Retinal pigment epithelial cell (primary cell): ENCODE measurements at regions not wholly inside any gene's neighbourhood (a gene's known extent, or its start where the extent isn't known, plus 50 kb on each side); places are given as distances from the start of the nearest gene placed in this dataset.

ENCODE experiments used
- DNase-seq: peaks from one replicate; pipeline ENCODE4 v3.0.0-alpha.2; 2010; ENCODE audit warnings: low read depth
- H3K4me3 ChIP-seq: 2 replicates; pipeline ENCODE4 v1.5.1; 2011; ENCODE audit warnings: mild to moderate bottlenecking, low read length, control low read depth, moderate library complexity
- CTCF ChIP-seq: conservative IDR thresholded peaks from 2 replicates; pipeline ENCODE4 v1.5.1; 2011; ENCODE audit warnings: low read depth, low read length, control low read depth, inconsistent platforms

GRCh38 chr2:188897096-188897495, 77.1 kb upstream of the COL3A1 start:
- TF ChIP-seq CTCF: no peak
- no peak for DNase-seq
- no peak overlapping the region for H3K4me3 ChIP-seq

GRCh38 chr2:188898261-188898660, 75.9 kb upstream of the COL3A1 start:
- TF ChIP-seq CTCF: no peak
- DNase-seq: no peak
- H3K4me3 ChIP-seq: no peak overlapping the region

DNA sequence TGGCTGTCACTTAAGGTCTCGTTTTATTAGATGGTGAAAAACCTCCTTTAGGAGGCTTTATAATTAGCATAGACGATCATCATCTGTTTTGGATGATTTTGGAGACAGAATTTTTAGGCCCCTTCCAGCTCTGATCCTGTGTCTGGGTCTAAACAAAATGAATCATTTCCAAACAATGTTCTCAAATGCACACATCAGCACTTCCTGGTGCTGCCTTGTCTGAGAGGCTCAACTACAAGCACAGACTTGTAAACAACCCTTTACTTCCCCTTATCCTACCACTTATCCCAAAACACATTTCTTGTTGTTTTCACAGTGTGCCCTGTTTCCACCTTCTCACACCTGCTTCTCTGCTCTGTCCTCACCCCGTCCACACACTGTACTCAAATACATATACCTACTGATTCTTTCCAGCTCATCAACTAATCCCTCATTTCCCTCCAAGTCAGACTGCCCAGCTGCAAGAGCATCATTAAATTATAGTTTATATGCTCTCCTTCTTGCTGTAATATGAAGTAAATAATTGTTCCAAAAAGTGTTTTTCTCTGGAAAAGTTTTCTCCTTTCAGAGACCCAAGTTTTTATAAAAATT, 71.2 kb upstream of the COL3A1 start:
- no peak for DNase-seq
- H3K4me3 ChIP-seq: no peak overlapping the region

DNA sequence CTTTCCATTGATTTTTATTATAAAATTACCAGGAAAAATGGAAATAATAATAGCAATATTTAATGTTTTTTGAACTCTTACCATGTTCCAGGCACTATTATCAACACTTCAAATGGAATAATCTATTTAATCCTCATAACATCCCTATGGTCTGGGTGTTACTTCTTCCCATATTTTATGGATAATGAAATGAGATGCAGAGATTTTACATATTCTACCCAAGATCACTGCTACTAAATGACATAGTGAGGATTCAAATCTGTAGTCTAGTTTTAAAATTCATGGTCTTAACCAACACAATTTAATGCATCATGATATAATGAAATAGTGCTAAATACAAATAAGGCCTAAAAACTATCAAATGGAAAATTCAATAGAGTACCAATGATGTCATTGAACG, 70.4 kb upstream of the COL3A1 start:
- no peak for DNase-seq
- H3K4me3 ChIP-seq: no peak overlapping the region
- TF ChIP-seq CTCF: no peak

More for the DNA sequence above, 71.2 kb upstream of the COL3A1 start:
- no peak for TF ChIP-seq CTCF

DNA sequence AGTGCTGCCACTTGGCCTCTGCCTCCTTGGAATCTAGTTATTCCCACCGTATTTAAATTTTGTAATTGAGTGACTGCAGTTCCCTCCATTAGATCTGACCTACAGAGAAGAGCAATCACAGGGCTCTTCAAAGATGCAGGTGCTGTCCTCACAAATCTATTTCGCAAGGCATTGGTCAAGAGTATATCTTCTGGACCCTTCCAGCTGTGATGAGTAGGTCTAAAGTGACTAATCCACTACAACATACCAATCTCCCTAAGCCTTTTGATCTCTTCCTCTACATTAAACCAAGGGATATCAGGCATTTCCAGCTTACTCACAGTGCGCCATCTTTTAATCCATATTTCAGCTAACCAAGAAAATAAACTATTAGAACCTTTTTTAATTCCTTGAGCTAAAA, 65.1 kb upstream of the COL3A1 start:
- no peak overlapping the region for H3K4me3 ChIP-seq
- TF ChIP-seq CTCF: no peak
- no peak for DNase-seq

- no peak overlapping the region for H3K4me3 ChIP-seq
- no peak for TF ChIP-seq CTCF
- DNase-seq: no peak
These were observed 57.4 kb upstream of the COL3A1 start for GRCh38 chr2:188916736-188917135.

GRCh38 chr2:188917632-188918031, 56.5 kb upstream of the COL3A1 start:
- no peak for DNase-seq
- H3K4me3 ChIP-seq: no peak overlapping the region
- no peak for TF ChIP-seq CTCF
